Upper lobe of left lung (tissue), 4 donors: ENCODE measurements at regions not wholly inside any gene's neighbourhood (a gene's known extent, or its start where the extent isn't known, plus 50 kb on each side); places are given as distances from the start of the nearest gene placed in this dataset.

Experiments
- POLR2AphosphoS5 ChIP-seq, 2 donors: sonication (generic); formaldehyde crosslinking; IDR thresholded peaks; one replicate each; pipeline ENCODE4 v1.5.1; 2017; ENCODE audit warnings: antibody characterized with exemption in 2 of 2
- TF ChIP-seq, protein P1 (sequence below), 6 experiments: fragments of 450-650 bp in 4 of 6; fragments of 200-600 bp in 2 of 6; sonication (generic) in 2 of 6; IDR thresholded peaks; one replicate each; pipeline ENCODE4 v1.5.1; 2016 to 2019; ENCODE audit warnings: antibody characterized with exemption in 6 of 6

- TF ChIP-seq, protein P1, sequence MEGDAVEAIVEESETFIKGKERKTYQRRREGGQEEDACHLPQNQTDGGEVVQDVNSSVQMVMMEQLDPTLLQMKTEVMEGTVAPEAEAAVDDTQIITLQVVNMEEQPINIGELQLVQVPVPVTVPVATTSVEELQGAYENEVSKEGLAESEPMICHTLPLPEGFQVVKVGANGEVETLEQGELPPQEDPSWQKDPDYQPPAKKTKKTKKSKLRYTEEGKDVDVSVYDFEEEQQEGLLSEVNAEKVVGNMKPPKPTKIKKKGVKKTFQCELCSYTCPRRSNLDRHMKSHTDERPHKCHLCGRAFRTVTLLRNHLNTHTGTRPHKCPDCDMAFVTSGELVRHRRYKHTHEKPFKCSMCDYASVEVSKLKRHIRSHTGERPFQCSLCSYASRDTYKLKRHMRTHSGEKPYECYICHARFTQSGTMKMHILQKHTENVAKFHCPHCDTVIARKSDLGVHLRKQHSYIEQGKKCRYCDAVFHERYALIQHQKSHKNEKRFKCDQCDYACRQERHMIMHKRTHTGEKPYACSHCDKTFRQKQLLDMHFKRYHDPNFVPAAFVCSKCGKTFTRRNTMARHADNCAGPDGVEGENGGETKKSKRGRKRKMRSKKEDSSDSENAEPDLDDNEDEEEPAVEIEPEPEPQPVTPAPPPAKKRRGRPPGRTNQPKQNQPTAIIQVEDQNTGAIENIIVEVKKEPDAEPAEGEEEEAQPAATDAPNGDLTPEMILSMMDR (IDR thresholded peaks at IDR 0.05): no peak
- no peak for TF ChIP-seq POLR2AphosphoS5 (IDR thresholded peaks at IDR 0.05)
Measured at GRCh38 chr6:95365454-95365853, 211.9 kb upstream of the MANEA start.
